ENCODE measurements at regions not wholly inside any gene's neighbourhood (a gene's known extent, or its start where the extent isn't known, plus 50 kb on each side); places are given as distances from the start of the nearest gene placed in this dataset.
"Not testable (repeated sequence)": the region's sequence is repeated elsewhere in the genome, so short reads cannot be mapped to it uniquely, and the experiment has no call there.

GRCh38 chr6:85314586-85314985 lies 135.3 kb upstream of the NT5E start:
- H3K4me1 ChIP-seq (ENCODE audit: control insufficient read depth, insufficient read depth, low read length) = no peaks in the 10 kb centered on the region
- no peaks in the 10 kb centered on the region for H3K36me3 ChIP-seq (ENCODE audit: control insufficient read depth, insufficient read depth, low read length)
- no peaks in the 10 kb centered on the region for H3K9me3 ChIP-seq (ENCODE audit: control insufficient read depth, insufficient read depth, low read length)
- H3K27me3 ChIP-seq (ENCODE audit: control insufficient read depth, insufficient read depth, low read length) = no peaks in the 10 kb centered on the region
- H3K9ac ChIP-seq (ENCODE audit: low read depth, low read length) = no peak overlapping the region
- H3K4me3 ChIP-seq (ENCODE audit: low read depth, low read length) = no peak overlapping the region

GRCh38 chr6:85300581-85300980 lies 149.3 kb upstream of the NT5E start:
- no peaks in the 10 kb centered on the region for H3K36me3 ChIP-seq (ENCODE audit: control insufficient read depth, insufficient read depth, low read length)
- no peaks in the 10 kb centered on the region for H3K9me3 ChIP-seq (ENCODE audit: control insufficient read depth, insufficient read depth, low read length)
- no peaks in the 10 kb centered on the region for H3K27me3 ChIP-seq (ENCODE audit: control insufficient read depth, insufficient read depth, low read length)
- H3K9ac ChIP-seq (ENCODE audit: low read depth, low read length) = no peak overlapping the region
- H3K4me1 ChIP-seq (ENCODE audit: control insufficient read depth, insufficient read depth, low read length) = no peaks in the 10 kb centered on the region
- H3K4me3 ChIP-seq (ENCODE audit: low read depth, low read length) = no peak overlapping the region

GRCh38 chr6:85298553-85298952 lies 151.3 kb upstream of the NT5E start:
- H3K27me3 ChIP-seq (ENCODE audit: control insufficient read depth, insufficient read depth, low read length) = no peaks in the 10 kb centered on the region
- H3K4me3 ChIP-seq (ENCODE audit: low read depth, low read length) = no peak overlapping the region
- no peaks in the 10 kb centered on the region for H3K36me3 ChIP-seq (ENCODE audit: control insufficient read depth, insufficient read depth, low read length)
- no peak overlapping the region for H3K9ac ChIP-seq (ENCODE audit: low read depth, low read length)
- H3K4me1 ChIP-seq (ENCODE audit: control insufficient read depth, insufficient read depth, low read length) = no peaks in the 10 kb centered on the region
- no peaks in the 10 kb centered on the region for H3K9me3 ChIP-seq (ENCODE audit: control insufficient read depth, insufficient read depth, low read length)

- no peaks in the 10 kb centered on the region for H3K9me3 ChIP-seq (ENCODE audit: control insufficient read depth, insufficient read depth, low read length)
- H3K4me1 ChIP-seq (ENCODE audit: control insufficient read depth, insufficient read depth, low read length) = no peaks in the 10 kb centered on the region
- H3K27me3 ChIP-seq (ENCODE audit: control insufficient read depth, insufficient read depth, low read length) = no peaks in the 10 kb centered on the region
- no peaks in the 10 kb centered on the region for H3K36me3 ChIP-seq (ENCODE audit: control insufficient read depth, insufficient read depth, low read length)
- no peak overlapping the region for H3K4me3 ChIP-seq (ENCODE audit: low read depth, low read length)
- no peak overlapping the region for H3K9ac ChIP-seq (ENCODE audit: low read depth, low read length)
Measured at GRCh38 chr6:85291326-85291725, 158.6 kb upstream of the NT5E start.

GRCh38 chr6:85287654-85288053 lies 162.2 kb upstream of the NT5E start:
- Histone ChIP-seq H3K27me3 (ENCODE audit: control insufficient read depth, insufficient read depth, low read length) (no peaks in the 10 kb centered on the region), H3K9ac (ENCODE audit: low read depth, low read length) (no peak overlapping the region), H3K36me3 (ENCODE audit: control insufficient read depth, insufficient read depth, low read length) (no peaks in the 10 kb centered on the region), H3K9me3 (ENCODE audit: control insufficient read depth, insufficient read depth, low read length) (no peaks in the 10 kb centered on the region), H3K4me3 (ENCODE audit: low read depth, low read length) (no peak overlapping the region), H3K4me1 (ENCODE audit: control insufficient read depth, insufficient read depth, low read length) (no peaks in the 10 kb centered on the region)

- H3K4me1 ChIP-seq (ENCODE audit: control insufficient read depth, insufficient read depth, low read length) = no peaks in the 10 kb centered on the region
- H3K27me3 ChIP-seq (ENCODE audit: control insufficient read depth, insufficient read depth, low read length) = no peaks in the 10 kb centered on the region
- H3K36me3 ChIP-seq (ENCODE audit: control insufficient read depth, insufficient read depth, low read length) = no peaks in the 10 kb centered on the region
- no peak overlapping the region for H3K4me3 ChIP-seq (ENCODE audit: low read depth, low read length)
- H3K9me3 ChIP-seq (ENCODE audit: control insufficient read depth, insufficient read depth, low read length) = no peaks in the 10 kb centered on the region
- H3K9ac ChIP-seq (ENCODE audit: low read depth, low read length) = no peak overlapping the region
Measured at GRCh38 chr6:85287158-85287557, 162.7 kb upstream of the NT5E start.

GRCh38 chr6:85286507-85286906 lies 163.4 kb upstream of the NT5E start:
- not testable (repeated sequence) for H3K36me3 ChIP-seq (ENCODE audit: control insufficient read depth, insufficient read depth, low read length); H3K4me3 ChIP-seq (ENCODE audit: low read depth, low read length); H3K9me3 ChIP-seq (ENCODE audit: control insufficient read depth, insufficient read depth, low read length); H3K27me3 ChIP-seq (ENCODE audit: control insufficient read depth, insufficient read depth, low read length); H3K9ac ChIP-seq (ENCODE audit: low read depth, low read length); H3K4me1 ChIP-seq (ENCODE audit: control insufficient read depth, insufficient read depth, low read length)

- Histone ChIP-seq H3K36me3 (ENCODE audit: control insufficient read depth, insufficient read depth, low read length) (no peaks in the 10 kb centered on the region), H3K9ac (ENCODE audit: low read depth, low read length) (no peak overlapping the region), H3K27me3 (ENCODE audit: control insufficient read depth, insufficient read depth, low read length) (no peaks in the 10 kb centered on the region), H3K9me3 (ENCODE audit: control insufficient read depth, insufficient read depth, low read length) (no peaks in the 10 kb centered on the region), H3K4me1 (ENCODE audit: control insufficient read depth, insufficient read depth, low read length) (no peaks in the 10 kb centered on the region), H3K4me3 (ENCODE audit: low read depth, low read length) (no peak overlapping the region)
Measured at GRCh38 chr6:85285934-85286333, 163.9 kb upstream of the NT5E start.

- no peaks in the 10 kb centered on the region for H3K36me3 ChIP-seq (ENCODE audit: control insufficient read depth, insufficient read depth, low read length)
- H3K27me3 ChIP-seq (ENCODE audit: control insufficient read depth, insufficient read depth, low read length) = no peaks in the 10 kb centered on the region
- no peaks in the 10 kb centered on the region for H3K4me1 ChIP-seq (ENCODE audit: control insufficient read depth, insufficient read depth, low read length)
- H3K9ac ChIP-seq (ENCODE audit: low read depth, low read length) = no peak overlapping the region
- H3K9me3 ChIP-seq (ENCODE audit: control insufficient read depth, insufficient read depth, low read length) = no peaks in the 10 kb centered on the region
- H3K4me3 ChIP-seq (ENCODE audit: low read depth, low read length) = no peak overlapping the region
Measured at GRCh38 chr6:85285114-85285513, 164.8 kb upstream of the NT5E start.

GRCh38 chr6:85283436-85283835 lies 166.4 kb upstream of the NT5E start:
- Histone ChIP-seq H3K36me3 (ENCODE audit: control insufficient read depth, insufficient read depth, low read length) (no peaks in the 10 kb centered on the region), H3K9me3 (ENCODE audit: control insufficient read depth, insufficient read depth, low read length) (no peaks in the 10 kb centered on the region), H3K4me3 (ENCODE audit: low read depth, low read length) (no peak overlapping the region), H3K27me3 (ENCODE audit: control insufficient read depth, insufficient read depth, low read length) (no peaks in the 10 kb centered on the region), H3K4me1 (ENCODE audit: control insufficient read depth, insufficient read depth, low read length) (no peaks in the 10 kb centered on the region), H3K9ac (ENCODE audit: low read depth, low read length) (no peak overlapping the region)

- Histone ChIP-seq H3K4me1 (ENCODE audit: control insufficient read depth, insufficient read depth, low read length) (no peaks in the 10 kb centered on the region), H3K4me3 (ENCODE audit: low read depth, low read length) (no peak overlapping the region), H3K36me3 (ENCODE audit: control insufficient read depth, insufficient read depth, low read length) (no peaks in the 10 kb centered on the region), H3K9ac (ENCODE audit: low read depth, low read length) (no peak overlapping the region), H3K9me3 (ENCODE audit: control insufficient read depth, insufficient read depth, low read length) (no peaks in the 10 kb centered on the region), H3K27me3 (ENCODE audit: control insufficient read depth, insufficient read depth, low read length) (no peaks in the 10 kb centered on the region)
Measured at GRCh38 chr6:85278466-85279035, 171.3 kb upstream of the NT5E start.

GRCh38 chr6:85276026-85276425 lies 173.9 kb upstream of the NT5E start:
- H3K27me3 ChIP-seq (ENCODE audit: control insufficient read depth, insufficient read depth, low read length); H3K9me3 ChIP-seq (ENCODE audit: control insufficient read depth, insufficient read depth, low read length); H3K36me3 ChIP-seq (ENCODE audit: control insufficient read depth, insufficient read depth, low read length); H3K4me1 ChIP-seq (ENCODE audit: control insufficient read depth, insufficient read depth, low read length); H3K4me3 ChIP-seq (ENCODE audit: low read depth, low read length); H3K9ac ChIP-seq (ENCODE audit: low read depth, low read length): not testable (repeated sequence)

Data from iPS-15b (cell line).